GM19467 (cell line): ENCODE measurements at regions not wholly inside any gene's neighbourhood (a gene's known extent, or its start where the extent isn't known, plus 50 kb on each side); places are given as distances from the start of the nearest gene placed in this dataset.

ENCODE experiments used
- ATAC-seq: cut with Tn5 transposase; IDR thresholded peaks from one replicate; pipeline ENCODE4 v1.9.1; 2021; ENCODE audit warnings: mild to moderate bottlenecking, moderate library complexity; ENCODE audit not compliant: unreplicated experiment

DNA sequence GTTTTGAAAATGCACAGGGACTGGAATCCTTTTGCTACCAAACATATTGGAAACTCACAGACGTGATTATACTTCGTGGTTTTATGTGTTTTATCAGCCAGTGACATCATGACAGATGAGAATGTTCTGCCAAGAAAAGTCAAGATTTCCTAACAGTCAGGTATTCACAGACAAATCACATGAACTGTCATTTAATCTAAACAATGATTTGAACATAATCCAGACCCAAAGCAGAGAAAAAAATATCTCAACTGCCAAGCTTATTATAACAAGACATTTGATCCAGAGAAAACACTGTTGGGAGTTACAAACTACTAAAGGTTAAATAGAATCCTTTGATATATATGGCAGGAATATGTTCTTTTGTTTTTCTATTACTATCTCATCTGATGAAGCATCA is 635.9 kb upstream of the FRG1 start:
- ATAC-seq = no peak

GRCh38 chr4:189305500-189305899 is 635.2 kb upstream of the FRG1 start:
- no peak for ATAC-seq

- ATAC-seq = no peak
Measured at GRCh38 chr4:189311251-189311650, 629.4 kb upstream of the FRG1 start.

DNA sequence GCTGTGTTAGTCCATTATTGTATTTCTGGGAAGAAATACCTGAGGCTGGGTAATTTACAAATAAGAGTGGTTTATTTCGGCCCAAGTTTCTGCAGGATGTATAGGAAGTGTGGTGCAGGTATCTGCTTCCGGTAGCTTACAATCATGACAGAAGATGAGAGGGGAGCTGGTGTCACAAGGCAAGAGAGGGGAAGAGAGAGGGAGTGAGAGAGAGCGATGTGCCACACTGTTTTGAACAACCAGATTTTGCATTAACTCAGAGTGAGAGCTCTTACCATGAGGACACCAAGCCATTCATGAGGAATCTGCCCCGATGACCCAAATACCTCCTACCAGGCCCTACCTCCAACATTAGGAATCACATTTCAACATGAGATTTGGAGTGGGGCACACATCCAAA is 627.6 kb upstream of the FRG1 start:
- no peak for ATAC-seq

- ATAC-seq = no peak
Measured at GRCh38 chr4:189313861-189314513, 626.7 kb upstream of the FRG1 start.

- ATAC-seq = no peak
Measured at GRCh38 chr4:189322426-189322825, 618.2 kb upstream of the FRG1 start.

DNA sequence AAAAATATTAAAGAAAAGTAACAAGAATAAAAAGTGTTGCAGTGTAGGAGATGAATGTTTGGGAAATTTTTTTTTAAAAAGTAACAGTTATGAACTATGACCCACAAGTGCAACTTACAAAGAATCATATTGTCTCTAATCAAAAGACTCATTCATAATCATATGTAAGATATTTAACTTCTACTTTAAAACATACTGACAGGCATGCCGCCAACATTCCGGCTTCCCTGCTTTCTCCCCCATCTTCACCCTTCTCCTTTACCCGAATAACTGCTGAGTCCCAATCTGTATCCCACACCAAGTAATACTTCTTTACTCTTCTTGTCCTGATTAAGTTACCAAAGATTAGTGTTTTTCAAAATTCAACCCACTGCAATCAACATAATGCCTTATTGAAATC is 598.8 kb upstream of the FRG1 start:
- no peak for ATAC-seq

- no peak for ATAC-seq
Measured at GRCh38 chr4:189355590-189355989, 585.1 kb upstream of the FRG1 start.

GRCh38 chr4:189362364-189362763 is 578.3 kb upstream of the FRG1 start:
- no peak for ATAC-seq

DNA sequence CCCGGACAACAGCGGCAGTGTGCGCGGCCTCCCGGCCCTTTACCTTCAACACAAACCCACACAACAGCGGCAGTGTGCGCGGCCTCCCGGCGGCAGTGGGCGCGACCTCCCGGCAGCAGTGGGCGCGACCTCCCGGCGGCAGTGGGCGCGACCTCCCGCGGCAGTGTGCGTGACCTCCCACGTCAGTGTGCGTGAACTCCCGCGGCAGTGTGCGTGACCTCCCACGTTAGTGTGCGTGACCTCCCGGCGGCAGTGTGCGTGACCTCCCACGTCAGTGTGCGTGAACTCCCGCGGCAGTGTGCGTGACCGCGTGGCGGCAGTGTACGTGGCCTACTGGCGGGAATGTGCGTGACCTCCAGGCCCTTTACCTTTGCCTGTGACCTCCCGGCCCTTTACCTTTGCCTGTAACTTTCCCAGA is 576.6 kb upstream of the FRG1 start:
- no peak for ATAC-seq

- ATAC-seq = no peak
Measured at GRCh38 chr4:189365451-189365850, 575.2 kb upstream of the FRG1 start.

DNA sequence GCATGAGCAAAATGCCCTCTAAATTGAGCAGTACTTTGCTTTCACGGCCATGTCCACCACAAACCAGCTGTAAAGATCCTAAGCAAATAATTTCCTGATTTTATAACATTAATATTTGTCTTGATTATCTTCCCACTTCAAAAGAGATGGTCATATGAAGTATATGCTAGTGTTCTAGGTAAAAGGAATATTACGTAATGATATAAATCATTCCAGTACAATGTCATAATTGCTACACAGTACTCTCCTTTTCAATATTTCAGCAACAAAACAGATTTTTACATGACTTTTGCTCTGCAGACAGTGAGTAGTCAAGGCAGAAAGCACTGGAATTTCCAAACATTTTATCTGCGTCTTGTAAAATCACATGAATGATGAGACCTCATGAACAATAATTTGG is 572.8 kb upstream of the FRG1 start:
- ATAC-seq = no peak

GRCh38 chr4:189374176-189374575 is 566.5 kb upstream of the FRG1 start:
- ATAC-seq = no peak

DNA sequence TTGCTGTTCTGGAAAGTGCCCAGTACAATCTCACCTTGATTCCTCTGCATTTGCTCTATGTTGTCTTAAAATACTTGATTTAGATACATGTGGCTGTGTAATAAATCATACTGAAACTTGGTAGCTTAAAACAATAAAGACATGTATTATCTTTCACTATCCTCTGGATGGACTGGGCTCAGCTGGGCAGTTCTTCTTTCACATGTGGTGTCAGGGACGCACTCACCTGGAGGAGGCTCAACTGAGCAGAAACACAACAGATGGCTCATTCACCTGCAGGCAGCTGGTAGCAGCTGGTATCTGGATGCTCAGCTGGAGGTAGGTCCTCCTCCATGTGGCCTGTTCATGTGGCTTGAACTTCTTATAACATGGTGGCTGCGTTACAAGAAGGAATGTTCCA is 563.8 kb upstream of the FRG1 start:
- ATAC-seq = no peak

- ATAC-seq = no peak
Measured at GRCh38 chr4:189377569-189377968, 563.1 kb upstream of the FRG1 start.

- no peak for ATAC-seq
Measured at GRCh38 chr4:189385098-189385497, 555.6 kb upstream of the FRG1 start.

- ATAC-seq = no peak
Measured at GRCh38 chr4:189385579-189385978, 555.1 kb upstream of the FRG1 start.

DNA sequence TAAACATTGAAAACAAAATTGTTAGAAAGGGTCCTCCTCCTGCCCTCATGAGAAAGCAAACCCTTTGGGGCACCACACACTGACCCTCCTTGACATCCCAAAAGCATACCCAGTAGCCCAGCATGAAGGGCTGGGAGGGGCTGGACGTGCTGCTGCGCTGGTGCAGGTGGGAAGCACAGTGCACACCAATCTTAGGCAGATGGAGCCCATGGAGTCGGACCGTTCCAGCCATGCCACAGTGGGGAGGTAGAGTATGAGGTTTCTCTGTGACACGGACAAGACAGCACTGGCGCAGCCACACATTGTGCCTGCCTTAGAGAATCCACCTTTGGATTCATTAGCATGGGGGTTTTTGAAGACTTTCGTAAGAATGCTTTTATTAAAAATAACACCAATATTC is 544.2 kb upstream of the FRG1 start:
- no peak for ATAC-seq

GRCh38 chr4:189404271-189404670 is 536.4 kb upstream of the FRG1 start:
- no peak for ATAC-seq

GRCh38 chr4:189409158-189409557 is 531.5 kb upstream of the FRG1 start:
- ATAC-seq = no peak

- no peak for ATAC-seq
Measured at GRCh38 chr4:189414021-189414420, 526.7 kb upstream of the FRG1 start.

GRCh38 chr4:189420572-189420971 is 520.1 kb upstream of the FRG1 start:
- no peak for ATAC-seq

- ATAC-seq = no peak
Measured at GRCh38 chr4:189436207-189436606, 504.5 kb upstream of the FRG1 start.
